ENCODE measurements at regions not wholly inside any gene's neighbourhood (a gene's known extent, or its start where the extent isn't known, plus 50 kb on each side); places are given as distances from the start of the nearest gene placed in this dataset.

DNA sequence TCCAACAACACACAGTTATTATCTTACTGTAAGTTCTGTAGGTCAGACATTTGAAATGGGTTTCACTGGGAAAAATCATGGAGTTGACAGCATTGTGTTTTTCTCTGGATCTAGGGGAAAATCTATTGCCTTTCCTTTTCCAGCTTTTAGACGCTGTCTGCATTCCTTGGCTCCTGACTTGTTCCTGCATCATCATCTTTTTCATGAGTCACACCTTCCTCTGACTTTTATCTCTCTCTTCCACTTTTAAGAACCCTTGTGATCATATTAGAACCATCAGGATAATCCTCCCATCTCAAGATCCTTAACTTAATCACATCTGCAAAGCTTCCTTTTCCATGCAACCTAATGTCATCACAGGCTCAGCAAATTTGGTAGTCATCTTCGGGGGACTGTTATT, 1454.8 kb downstream of the RPA4 start:
- no peak overlapping the region for H3K27ac ChIP-seq (ENCODE audit: extremely low read depth, low read depth, low read length)
- H2AFZ ChIP-seq (ENCODE audit: low read depth, low read length) = no peak overlapping the region
- intact Hi-C loops (cut with micrococcal nuclease) = no loop called here
- H3K4me3 ChIP-seq = no peak overlapping the region
- no peaks in the 10 kb centered on the region for H3K9me1 ChIP-seq (ENCODE audit: control insufficient read depth, insufficient read depth, low read length)
- ATAC-seq = no peak
- no peak overlapping the region for H3K4me2 ChIP-seq (ENCODE audit: insufficient read depth, low read length)
- no peaks in the 10 kb centered on the region for H4K20me1 ChIP-seq (replicated peaks; ENCODE audit: control insufficient read depth, insufficient read depth, low read length)
- TF ChIP-seq SMC3 (conservative IDR thresholded peaks at IDR 0.05; ENCODE audit: insufficient read depth, low read depth, low read length) = no peak
- TF ChIP-seq, protein P1, sequence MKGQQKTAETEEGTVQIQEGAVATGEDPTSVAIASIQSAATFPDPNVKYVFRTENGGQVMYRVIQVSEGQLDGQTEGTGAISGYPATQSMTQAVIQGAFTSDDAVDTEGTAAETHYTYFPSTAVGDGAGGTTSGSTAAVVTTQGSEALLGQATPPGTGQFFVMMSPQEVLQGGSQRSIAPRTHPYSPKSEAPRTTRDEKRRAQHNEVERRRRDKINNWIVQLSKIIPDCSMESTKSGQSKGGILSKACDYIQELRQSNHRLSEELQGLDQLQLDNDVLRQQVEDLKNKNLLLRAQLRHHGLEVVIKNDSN (CRISPR knock-in tag; IDR thresholded peaks at IDR 0.05) = no peak
- no peak for TF ChIP-seq ERF (CRISPR knock-in tag; IDR thresholded peaks at IDR 0.05)
- no peak for TF ChIP-seq ATF7 (IDR thresholded peaks at IDR 0.05)
- TF ChIP-seq BRD4 (IDR thresholded peaks at IDR 0.05) = no peak
- TF ChIP-seq TBL1XR1 (IDR thresholded peaks at IDR 0.05; ENCODE audit: low read length in 2 of 2) = no peak
- TF ChIP-seq ZNF696 (CRISPR knock-in tag; conservative IDR thresholded peaks at IDR 0.05) = no peak
- no peak for TF ChIP-seq NR1H2 (CRISPR knock-in tag; IDR thresholded peaks at IDR 0.05)
- TF ChIP-seq GTF2A2 (tag; IDR thresholded peaks at IDR 0.05) = no peak
- no peak for TF ChIP-seq NRF1 (conservative IDR thresholded peaks at IDR 0.05 in 1 of 2, IDR thresholded peaks at IDR 0.05 in 1 of 2)
- TF ChIP-seq HDAC6 (IDR thresholded peaks at IDR 0.05; ENCODE audit: low read depth, low read length) = no peak
- TF ChIP-seq ID3 (CRISPR knock-in tag; IDR thresholded peaks at IDR 0.05) = no peak
- TF ChIP-seq ID3 (tag; IDR thresholded peaks at IDR 0.05) = no peak
- TF ChIP-seq ARID2 (IDR thresholded peaks at IDR 0.05) = no peak
- no peak for TF ChIP-seq ZNF639 (CRISPR knock-in tag; conservative IDR thresholded peaks at IDR 0.05 in 1 of 2, IDR thresholded peaks at IDR 0.05 in 1 of 2)
- TF ChIP-seq NFIC (IDR thresholded peaks at IDR 0.05) = no peak
- TF ChIP-seq RNF2 (IDR thresholded peaks at IDR 0.05) = no peak
- no peak for TF ChIP-seq MBD2 (IDR thresholded peaks at IDR 0.05; ENCODE audit: borderline replicate concordance, low read depth)
- in situ Hi-C loops (cut with MboI) = no loop called here
- no peak for DNase-seq (ENCODE audit: extremely low read depth in 1 of 4, low spot score in 3 of 4)
- H3K79me2 ChIP-seq (ENCODE audit: control insufficient read depth, insufficient read depth, low read length) = no peaks in the 10 kb centered on the region
- FAIRE-seq = no peak
- no peaks in the 10 kb centered on the region for H3K27me3 ChIP-seq (ENCODE audit: control insufficient read depth in 2 of 2, insufficient read depth in 2 of 2, low read length in 2 of 2)
- WGBS (ENCODE audit: insufficient coverage, low coverage, missing lambda C conversion rate) = 7% methylated on average over 1 of the region's 2 CpGs
- H3K4me1 ChIP-seq (replicated peaks in 1 of 2; ENCODE audit: control insufficient read depth in 2 of 2, insufficient read depth in 2 of 2, low read length in 2 of 2) = no peaks in the 10 kb centered on the region
- BruUV-seq (replicated peaks) = no TSS peak
- H3K9me3 ChIP-seq (replicated peaks; ENCODE audit: control insufficient read depth, insufficient read depth, low read depth, low read length) = no peaks in the 10 kb centered on the region
- no peaks in the 10 kb centered on the region for H3K36me3 ChIP-seq (ENCODE audit: control insufficient read depth, insufficient read depth, low read length)
- H3K9ac ChIP-seq (ENCODE audit: insufficient read depth in 1 of 2, low read depth in 2 of 2, low read length in 2 of 2) = no peak overlapping the region
- CTCF ChIA-PET (ENCODE audit: low intra/inter-chr PET ratio) = no interaction called here
- POLR2A ChIA-PET = no interaction called here
